ENCODE measurements at regions not wholly inside any gene's neighbourhood (a gene's known extent, or its start where the extent isn't known, plus 50 kb on each side); places are given as distances from the start of the nearest gene placed in this dataset.

DNA sequence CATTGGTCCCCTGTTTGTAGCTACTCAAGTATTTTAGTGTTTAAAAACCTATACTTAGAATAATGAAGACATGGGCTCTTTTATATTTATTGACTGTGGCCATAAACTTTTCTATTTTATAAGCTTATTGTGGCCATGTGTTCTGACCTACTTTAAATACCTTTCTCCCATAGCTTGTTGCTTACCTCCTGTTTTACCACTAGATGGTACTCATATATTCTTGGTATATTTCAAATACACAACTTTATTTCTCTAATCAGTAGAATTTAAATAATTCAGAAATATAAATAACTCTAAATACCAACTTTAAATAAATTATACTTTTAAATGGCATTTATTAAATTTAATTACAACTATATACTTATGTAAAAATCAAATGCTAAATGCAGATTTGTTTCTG is 498.0 kb downstream of the PRDM9 start:
- TF ChIP-seq CTCF (IDR thresholded peaks at IDR 0.05; ENCODE audit: low read length) (no peak), EZH2 (IDR thresholded peaks at IDR 0.05; ENCODE audit: borderline replicate concordance, low read length) (no peak)
